IMR-90 (cell line): ENCODE measurements at regions not wholly inside any gene's neighbourhood (a gene's known extent, or its start where the extent isn't known, plus 50 kb on each side); places are given as distances from the start of the nearest gene placed in this dataset.

Experiments used
- ATAC-seq: fragments of 200-7000 bp; cut with Tn5 transposase; 2 replicates; pipeline ENCODE4 v1.9.1; 2020; ENCODE audit warnings: low read depth, mild to moderate bottlenecking, moderate library complexity
- BruUV-seq: library from RNA; stranded (reverse); fragments of 400-500 nt; replicated peaks from 2 replicates; lab custom pipeline; 2021; lab: Mats Ljungman, UMichigan
- CTCF ChIA-PET: fragments of 300-600 bp; formaldehyde crosslinking; extraction: SDS; loops from one replicate; lab custom pipeline; 2021; ENCODE audit warnings: antibody characterized with exemption; lab: Yijun Ruan, JAX
- POLR2A ChIA-PET: fragments of 300-600 bp; sonication (Branson Sonifier 250); formaldehyde crosslinking; loops from one replicate; lab custom pipeline; 2022; ENCODE audit warnings: antibody characterized with exemption; ENCODE audit not compliant: unreplicated experiment; lab: Charles Lee
- DNase-seq: peaks from one replicate; pipeline ENCODE4 v3.0.0; 2013
- H2AFZ ChIP-seq: replicated peaks from 2 replicates; pipeline ENCODE3; 2013; ENCODE audit warnings: low read length, mild to moderate bottlenecking; ENCODE audit not compliant: poor library complexity
- H2AK5ac ChIP-seq: 2 replicates; pipeline ENCODE4 v1.6.1; 2013; ENCODE audit warnings: low read depth, low read length, inconsistent platforms
- H2AK9ac ChIP-seq: replicated peaks from 2 replicates; pipeline ENCODE3; 2013; ENCODE audit warnings: mild to moderate bottlenecking, low read depth, low read length, moderate library complexity; ENCODE audit not compliant: poor library complexity
- H2BK120ac ChIP-seq: 2 replicates; pipeline ENCODE4 v1.6.1; 2013; ENCODE audit warnings: low read depth, low read length, inconsistent platforms
- H2BK15ac ChIP-seq: 3 replicates; pipeline ENCODE4 v1.6.1; 2013; ENCODE audit warnings: low read depth, low read length, inconsistent platforms
- H2BK20ac ChIP-seq: 2 replicates; pipeline ENCODE4 v1.6.1; 2013; ENCODE audit warnings: low read depth, mild to moderate bottlenecking, inconsistent platforms, low read length, moderate library complexity
- H2BK5ac ChIP-seq: 2 replicates; pipeline ENCODE4 v1.6.1; 2013; ENCODE audit warnings: mild to moderate bottlenecking, low read depth, low read length, inconsistent platforms; ENCODE audit not compliant: poor library complexity, severe bottlenecking
- H3K14ac ChIP-seq: replicated peaks from 2 replicates; pipeline ENCODE4 v1.6.1; 2013; ENCODE audit warnings: low read depth, low read length, inconsistent platforms
- H3K18ac ChIP-seq: 2 replicates; pipeline ENCODE4 v1.6.1; 2013; ENCODE audit warnings: low read depth, low read length, control low read depth
- H3K23ac ChIP-seq: 2 replicates; pipeline ENCODE4 v1.6.1; 2013; ENCODE audit warnings: low read depth, low read length, inconsistent platforms
- H3K27ac ChIP-seq: 2 replicates; pipeline ENCODE4 v1.5.1; 2013; ENCODE audit warnings: mild to moderate bottlenecking, control low read depth, low read length; ENCODE audit not compliant: insufficient read depth
- H3K27me3 ChIP-seq: 2 replicates; pipeline ENCODE4 v1.6.1; 2013; ENCODE audit warnings: low read length; ENCODE audit not compliant: control insufficient read depth, insufficient read depth
- H3K36me3 ChIP-seq: 2 replicates; pipeline ENCODE4 v1.6.1; 2013; ENCODE audit warnings: low read length, mixed read lengths; ENCODE audit not compliant: control insufficient read depth, insufficient read depth
- H3K4ac ChIP-seq: 2 replicates; pipeline ENCODE4 v1.6.1; 2013; ENCODE audit warnings: low read depth, low read length, inconsistent platforms
- H3K4me1 ChIP-seq: 2 replicates; pipeline ENCODE4 v1.6.1; 2013; ENCODE audit warnings: low read length, mixed read lengths; ENCODE audit not compliant: control insufficient read depth, insufficient read depth
- H3K4me2 ChIP-seq: 2 replicates; pipeline ENCODE4 v1.6.1; 2013; ENCODE audit warnings: low read depth, mild to moderate bottlenecking, control low read depth, low read length, moderate library complexity
- H3K4me3 ChIP-seq: 2 replicates; pipeline ENCODE4 v1.5.1; 2013; ENCODE audit warnings: low read depth, mild to moderate bottlenecking, control low read depth, low read length, moderate library complexity; ENCODE audit not compliant: insufficient read depth
- H3K56ac ChIP-seq: 2 replicates; pipeline ENCODE4 v1.6.1; 2013; ENCODE audit warnings: low read length, inconsistent platforms; ENCODE audit not compliant: insufficient read depth; ENCODE audit errors: extremely low read depth
- H3K79me1 ChIP-seq, 2 experiments: 2 replicates each; pipeline ENCODE4 v1.6.1; 2013; ENCODE audit warnings: low read length in 2 of 2, inconsistent platforms in 1 of 2, low read depth in 1 of 2
- H3K9ac ChIP-seq: 2 replicates; pipeline ENCODE4 v1.6.1; 2013; ENCODE audit warnings: low read depth, low read length, control low read depth
- H3K9me1 ChIP-seq: 2 replicates; pipeline ENCODE4 v1.6.1; 2013; ENCODE audit warnings: low read length, inconsistent platforms; ENCODE audit not compliant: insufficient read depth
- H3K9me3 ChIP-seq: 2 replicates; pipeline ENCODE4 v1.6.1; 2013; ENCODE audit warnings: low read length; ENCODE audit not compliant: control insufficient read depth, insufficient read depth
- H4K20me1 ChIP-seq: 2 replicates; pipeline ENCODE4 v1.6.1; 2013; ENCODE audit warnings: low read length, inconsistent platforms; ENCODE audit not compliant: insufficient read depth
- H4K5ac ChIP-seq: 2 replicates; pipeline ENCODE4 v1.6.1; 2013; ENCODE audit warnings: mild to moderate bottlenecking, low read depth, low read length, control low read depth
- H4K8ac ChIP-seq, 2 experiments: 2 replicates each; pipeline ENCODE4 v1.6.1; 2013; ENCODE audit warnings: low read depth in 2 of 2, low read length in 2 of 2, control low read depth in 1 of 2, inconsistent platforms in 1 of 2
- H4K91ac ChIP-seq: 2 replicates; pipeline ENCODE4 v1.6.1; 2013; ENCODE audit warnings: low read depth, low read length, inconsistent platforms; ENCODE audit not compliant: insufficient read depth
- BHLHE40 ChIP-seq: fragments of 150-350 bp; IDR thresholded peaks from 2 replicates; pipeline ENCODE4 v1.6.1; 2016; ENCODE audit warnings: mild to moderate bottlenecking, low read depth, low read length
- CEBPB ChIP-seq: IDR thresholded peaks from 2 replicates; pipeline ENCODE4 v1.6.1; 2012; ENCODE audit warnings: low read depth, low read length, improper control_type of control experiment
- CHD1 ChIP-seq: IDR thresholded peaks from 2 replicates; pipeline ENCODE4 v1.6.1; 2012; ENCODE audit warnings: low read depth, low read length, improper control_type of control experiment
- ELK1 ChIP-seq: fragments of 150-350 bp; IDR thresholded peaks from 2 replicates; pipeline ENCODE4 v1.6.1; 2016; ENCODE audit warnings: low read depth, mild to moderate bottlenecking, low read length, moderate library complexity, borderline replicate concordance
- FOS ChIP-seq: fragments of 150-350 bp; IDR thresholded peaks from 2 replicates; pipeline ENCODE4 v1.6.1; 2016; ENCODE audit warnings: low read depth, low read length
- MAFK ChIP-seq: IDR thresholded peaks from 2 replicates; pipeline ENCODE4 v1.6.1; 2012; ENCODE audit warnings: low read depth, low read length, improper control_type of control experiment
- MAZ ChIP-seq: IDR thresholded peaks from 2 replicates; pipeline ENCODE4 v1.6.1; 2012; ENCODE audit warnings: low read depth, mild to moderate bottlenecking, low read length, improper control_type of control experiment, moderate library complexity, borderline replicate concordance
- MXI1 ChIP-seq: IDR thresholded peaks from 2 replicates; pipeline ENCODE4 v1.6.1; 2012; ENCODE audit warnings: low read depth, mild to moderate bottlenecking, low read length, moderate library complexity, borderline replicate concordance
- NFE2L2 ChIP-seq: fragments of 150-350 bp; IDR thresholded peaks from 2 replicates; pipeline ENCODE4 v1.6.1; 2016; ENCODE audit warnings: low read depth, mild to moderate bottlenecking, low read length
- POLR2A ChIP-seq: IDR thresholded peaks from 2 replicates; pipeline ENCODE4 v1.6.1; 2012; ENCODE audit warnings: mild to moderate bottlenecking, low read depth, low read length
- RAD21 ChIP-seq: IDR thresholded peaks from 2 replicates; pipeline ENCODE4 v1.6.1; 2012; ENCODE audit warnings: low read length, improper control_type of control experiment
- RCOR1 ChIP-seq: IDR thresholded peaks from 2 replicates; pipeline ENCODE4 v1.6.1; 2012; ENCODE audit warnings: mild to moderate bottlenecking, low read length, improper control_type of control experiment; ENCODE audit not compliant: insufficient replicate concordance
- RFX5 ChIP-seq: IDR thresholded peaks from 2 replicates; pipeline ENCODE4 v1.8.0; 2012; ENCODE audit warnings: low read depth, mild to moderate bottlenecking, low read length, moderate library complexity
- SMC3 ChIP-seq: fragments of 150-350 bp; IDR thresholded peaks from 2 replicates; pipeline ENCODE4 v1.6.1; 2016; ENCODE audit warnings: low read depth, mild to moderate bottlenecking, antibody characterized with exemption, low read length, moderate library complexity
- WGBS, 2 experiments: methylation state at CpG; one replicate each; pipeline versions ENCODE4 v1.1.5 to v1.1.7; 2013; ENCODE audit warnings: missing lambda C conversion rate in 2 of 2; ENCODE audit not compliant: insufficient read length in 1 of 2; ENCODE audit errors: extremely low coverage in 2 of 2; 5-methylcytosine and 5-hydroxymethylcytosine counted together
- dilution Hi-C: fragments of 300-500 bp; cut with HindIII; formaldehyde crosslinking; loops from one replicate; pipeline ENCODE4 v1.14.3; 2018; ENCODE audit warnings: low sequenced_read_pairs; ENCODE audit not compliant: unreplicated experiment
- in situ Hi-C: fragments of 300-500 bp; cut with MboI; formaldehyde crosslinking; loops from 3 replicates; pipeline ENCODE4 v1.14.3; 2019; ENCODE audit warnings: low sequenced_read_pairs, inconsistent platforms, mixed read lengths
- intact Hi-C: fragments of 100-400 bp; cut with micrococcal nuclease; formaldehyde crosslinking; loops from 2 replicates; pipeline ENCODE4 v1.10.0; 2022
- TF ChIP-seq, protein P1 (sequence below): conservative IDR thresholded peaks from 2 replicates; pipeline ENCODE4 v1.5.1; 2012; ENCODE audit warnings: mild to moderate bottlenecking, low read depth, low read length, improper control_type of control experiment
- TF ChIP-seq, protein P2 (sequence below): fragments of 150-350 bp; IDR thresholded peaks from 2 replicates; pipeline ENCODE4 v1.6.1; 2017; ENCODE audit warnings: mild to moderate bottlenecking, antibody characterized with exemption, low read length, low read depth

DNA sequence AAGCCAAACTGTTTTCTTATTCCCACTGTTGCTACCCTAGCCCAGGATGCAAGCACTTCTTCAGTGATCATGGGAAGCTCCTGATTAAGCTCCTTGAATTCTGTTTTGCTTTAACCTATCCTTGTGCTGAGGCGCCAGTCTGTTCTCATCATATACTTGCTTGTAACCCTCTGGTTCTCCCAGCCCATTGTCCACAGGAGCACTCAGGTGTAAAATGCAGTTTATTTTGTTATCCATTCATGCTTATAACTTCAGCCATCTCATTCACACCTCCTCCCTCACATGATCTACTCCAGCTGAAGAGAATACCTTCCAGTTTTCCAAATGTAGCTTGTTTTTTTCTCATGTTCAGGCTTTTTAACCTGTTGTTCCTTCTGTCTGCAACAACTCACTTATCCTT is 402.1 kb upstream of the BRINP1 start:
- Histone ChIP-seq H3K79me1 (no peaks in the 10 kb centered on the region), H3K36me3 (no peaks in the 10 kb centered on the region), H3K23ac (no peak overlapping the region), H3K9me3 (no peaks in the 10 kb centered on the region), H2AK9ac (no peak overlapping the region), H4K91ac (no peak overlapping the region), H4K20me1 (no peaks in the 10 kb centered on the region), H2BK20ac (no peak overlapping the region), H2BK15ac (no peak overlapping the region), H3K14ac (no peak overlapping the region), H3K4me3 (no peak overlapping the region), H3K9me1 (no peaks in the 10 kb centered on the region), H3K56ac (no peak overlapping the region), H3K18ac (no peak overlapping the region), H3K9ac (no peak overlapping the region), H3K27me3 (no peaks in the 10 kb centered on the region), H3K27ac (no peak overlapping the region), H2AK5ac (no peak overlapping the region), H2BK120ac (no peak overlapping the region), H2AFZ (no peak overlapping the region), H4K5ac (no peak overlapping the region), H3K4ac (no peak overlapping the region), H3K4me1 (no peaks in the 10 kb centered on the region), H3K4me2 (no peak overlapping the region), H4K8ac (no peak overlapping the region), H2BK5ac (no peak overlapping the region)
- dilution Hi-C loops = no loop called here
- DNase-seq = no peak
- in situ Hi-C loops = no loop called here
- TF ChIP-seq ELK1 (no peak), MAZ (no peak), FOS (no peak), RCOR1 (no peak), BHLHE40 (no peak), NFE2L2 (no peak), RAD21 (no peak), MXI1 (no peak), CEBPB (no peak), RFX5 (no peak), CHD1 (no peak), SMC3 (no peak), MAFK (no peak), POLR2A (no peak)
- TF ChIP-seq, protein P1, sequence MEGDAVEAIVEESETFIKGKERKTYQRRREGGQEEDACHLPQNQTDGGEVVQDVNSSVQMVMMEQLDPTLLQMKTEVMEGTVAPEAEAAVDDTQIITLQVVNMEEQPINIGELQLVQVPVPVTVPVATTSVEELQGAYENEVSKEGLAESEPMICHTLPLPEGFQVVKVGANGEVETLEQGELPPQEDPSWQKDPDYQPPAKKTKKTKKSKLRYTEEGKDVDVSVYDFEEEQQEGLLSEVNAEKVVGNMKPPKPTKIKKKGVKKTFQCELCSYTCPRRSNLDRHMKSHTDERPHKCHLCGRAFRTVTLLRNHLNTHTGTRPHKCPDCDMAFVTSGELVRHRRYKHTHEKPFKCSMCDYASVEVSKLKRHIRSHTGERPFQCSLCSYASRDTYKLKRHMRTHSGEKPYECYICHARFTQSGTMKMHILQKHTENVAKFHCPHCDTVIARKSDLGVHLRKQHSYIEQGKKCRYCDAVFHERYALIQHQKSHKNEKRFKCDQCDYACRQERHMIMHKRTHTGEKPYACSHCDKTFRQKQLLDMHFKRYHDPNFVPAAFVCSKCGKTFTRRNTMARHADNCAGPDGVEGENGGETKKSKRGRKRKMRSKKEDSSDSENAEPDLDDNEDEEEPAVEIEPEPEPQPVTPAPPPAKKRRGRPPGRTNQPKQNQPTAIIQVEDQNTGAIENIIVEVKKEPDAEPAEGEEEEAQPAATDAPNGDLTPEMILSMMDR = no peak
- TF ChIP-seq, protein P2, sequence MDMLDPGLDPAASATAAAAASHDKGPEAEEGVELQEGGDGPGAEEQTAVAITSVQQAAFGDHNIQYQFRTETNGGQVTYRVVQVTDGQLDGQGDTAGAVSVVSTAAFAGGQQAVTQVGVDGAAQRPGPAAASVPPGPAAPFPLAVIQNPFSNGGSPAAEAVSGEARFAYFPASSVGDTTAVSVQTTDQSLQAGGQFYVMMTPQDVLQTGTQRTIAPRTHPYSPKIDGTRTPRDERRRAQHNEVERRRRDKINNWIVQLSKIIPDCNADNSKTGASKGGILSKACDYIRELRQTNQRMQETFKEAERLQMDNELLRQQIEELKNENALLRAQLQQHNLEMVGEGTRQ = no peak
- no TSS peak for BruUV-seq
- no CpG with 5 or more reads among the region's 1 CpG for WGBS, 2 experiments
- CTCF ChIA-PET = no interaction called here
- intact Hi-C loops = no loop called here
- POLR2A ChIA-PET = no interaction called here
- no peak for ATAC-seq
